ENCODE measurements at regions not wholly inside any gene's neighbourhood (a gene's known extent, or its start where the extent isn't known, plus 50 kb on each side); places are given as distances from the start of the nearest gene placed in this dataset.

- no peak overlapping the region for H3K4me3 ChIP-seq (ENCODE audit: low read depth, low read length)
- no peak for DNase-seq (ENCODE audit: low read depth)
- TF ChIP-seq MYC (IDR thresholded peaks at IDR 0.05; ENCODE audit: low read depth, low read length) (no peak), POLR2A (IDR thresholded peaks at IDR 0.05; ENCODE audit: extremely low read depth, insufficient read length) (no peak), CTCF (IDR thresholded peaks at IDR 0.05; ENCODE audit: low read depth, low read length) (no peak), MAX (IDR thresholded peaks at IDR 0.05; ENCODE audit: low read depth, low read length) (no peak)
Measured at GRCh38 chr11:39960206-39960605, 1499.2 kb downstream of the LRRC4C start.

GRCh38 chr11:39932966-39933365 is 1526.5 kb downstream of the LRRC4C start:
- no peak for TF ChIP-seq MAX (IDR thresholded peaks at IDR 0.05; ENCODE audit: low read depth, low read length)
- TF ChIP-seq POLR2A (IDR thresholded peaks at IDR 0.05; ENCODE audit: extremely low read depth, insufficient read length), result no peak
- TF ChIP-seq CTCF (IDR thresholded peaks at IDR 0.05; ENCODE audit: low read depth, low read length), result no peak
- no peak for TF ChIP-seq MYC (IDR thresholded peaks at IDR 0.05; ENCODE audit: low read depth, low read length)
- DNase-seq (ENCODE audit: low read depth), result no peak
- no peak overlapping the region for H3K4me3 ChIP-seq (ENCODE audit: low read depth, low read length)

GRCh38 chr11:39917256-39917655 is 1542.2 kb downstream of the LRRC4C start:
- no peak overlapping the region for H3K4me3 ChIP-seq (ENCODE audit: low read depth, low read length)
- TF ChIP-seq MYC (IDR thresholded peaks at IDR 0.05; ENCODE audit: low read depth, low read length), result no peak
- no peak for TF ChIP-seq POLR2A (IDR thresholded peaks at IDR 0.05; ENCODE audit: extremely low read depth, insufficient read length)
- no peak for DNase-seq (ENCODE audit: low read depth)

GRCh38 chr11:39910087-39910486 is 1549.4 kb downstream of the LRRC4C start:
- no peak for DNase-seq (ENCODE audit: low read depth)
- no peak overlapping the region for H3K4me3 ChIP-seq (ENCODE audit: low read depth, low read length)
- TF ChIP-seq POLR2A (IDR thresholded peaks at IDR 0.05; ENCODE audit: extremely low read depth, insufficient read length) (no peak), MAX (IDR thresholded peaks at IDR 0.05; ENCODE audit: low read depth, low read length) (no peak), MYC (IDR thresholded peaks at IDR 0.05; ENCODE audit: low read depth, low read length) (no peak), CTCF (IDR thresholded peaks at IDR 0.05; ENCODE audit: low read depth, low read length) (no peak)

- no peak for TF ChIP-seq POLR2A (IDR thresholded peaks at IDR 0.05; ENCODE audit: extremely low read depth, insufficient read length)
- no peak for TF ChIP-seq CTCF (IDR thresholded peaks at IDR 0.05; ENCODE audit: low read depth, low read length)
- TF ChIP-seq MAX (IDR thresholded peaks at IDR 0.05; ENCODE audit: low read depth, low read length), result no peak
- TF ChIP-seq MYC (IDR thresholded peaks at IDR 0.05; ENCODE audit: low read depth, low read length), result no peak
- DNase-seq (ENCODE audit: low read depth), result no peak
- H3K4me3 ChIP-seq (ENCODE audit: low read depth, low read length), result no peak overlapping the region
Measured at GRCh38 chr11:39860931-39861330, 1598.5 kb downstream of the LRRC4C start.

GRCh38 chr11:39817241-39817640 is 1642.2 kb downstream of the LRRC4C start:
- no peak for DNase-seq (ENCODE audit: low read depth)
- TF ChIP-seq CTCF (IDR thresholded peaks at IDR 0.05; ENCODE audit: low read depth, low read length) (no peak), POLR2A (IDR thresholded peaks at IDR 0.05; ENCODE audit: extremely low read depth, insufficient read length) (no peak), MYC (IDR thresholded peaks at IDR 0.05; ENCODE audit: low read depth, low read length) (no peak), MAX (IDR thresholded peaks at IDR 0.05; ENCODE audit: low read depth, low read length) (no peak)
- H3K4me3 ChIP-seq (ENCODE audit: low read depth, low read length), result no peak overlapping the region
